NCI-H460 (cell line): ENCODE measurements at regions not wholly inside any gene's neighbourhood (a gene's known extent, or its start where the extent isn't known, plus 50 kb on each side); places are given as distances from the start of the nearest gene placed in this dataset.
"Not testable (repeated sequence)": the region's sequence is repeated elsewhere in the genome, so short reads cannot be mapped to it uniquely, and the experiment has no call there.

ENCODE experiments used
- DNase-seq: peaks from one replicate; pipeline ENCODE4 v3.0.0-alpha.2; 2016; ENCODE audit warnings: low read depth; ENCODE audit errors: extremely low read depth

GRCh38 chr3:171979081-171979480 is 60.3 kb upstream of the FNDC3B start:
- DNase-seq: no peak

GRCh38 chr3:171980578-171981270 is 58.7 kb upstream of the FNDC3B start:
- DNase-seq: no peak

DNA sequence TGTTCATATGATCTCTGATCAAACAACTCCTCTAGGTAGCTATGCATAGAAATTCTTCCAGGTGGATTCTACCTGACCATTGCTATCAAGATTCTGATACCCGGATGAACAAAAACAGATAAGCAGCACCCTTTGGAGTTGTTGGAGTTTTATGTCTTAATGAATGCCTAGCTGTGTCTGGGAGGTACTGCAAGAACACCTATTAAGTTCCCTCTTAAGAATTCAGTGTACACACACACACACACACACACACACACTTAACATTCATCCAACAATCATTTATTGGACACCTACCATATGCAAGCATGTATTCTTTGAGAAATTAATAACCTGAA is 58.1 kb upstream of the FNDC3B start:
- no peak for DNase-seq

GRCh38 chr3:171982828-171983227 is 56.5 kb upstream of the FNDC3B start:
- DNase-seq: no peak

DNA sequence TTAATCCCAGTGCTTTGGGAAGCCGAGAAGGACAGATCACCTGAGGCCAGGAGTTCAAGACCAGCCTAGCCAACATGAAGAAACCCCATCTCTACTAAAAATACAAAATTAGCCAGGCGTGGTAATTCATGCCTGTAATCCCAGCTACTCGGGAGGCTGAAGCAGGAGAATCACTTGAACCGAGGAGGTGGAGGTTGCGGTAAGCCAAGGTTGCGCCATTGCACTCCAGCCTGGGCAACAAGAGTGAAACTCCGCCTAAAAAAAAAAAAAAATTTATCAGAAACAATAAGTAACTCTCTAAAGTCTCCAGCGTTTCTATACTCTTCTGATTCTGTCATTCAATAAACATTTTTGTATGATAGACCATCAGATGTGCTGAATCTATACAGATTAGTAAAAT is 55.7 kb upstream of the FNDC3B start:
- not testable (repeated sequence) for DNase-seq

- DNase-seq: no peak
These were observed 54.5 kb upstream of the FNDC3B start for GRCh38 chr3:171984883-171985282.

DNA sequence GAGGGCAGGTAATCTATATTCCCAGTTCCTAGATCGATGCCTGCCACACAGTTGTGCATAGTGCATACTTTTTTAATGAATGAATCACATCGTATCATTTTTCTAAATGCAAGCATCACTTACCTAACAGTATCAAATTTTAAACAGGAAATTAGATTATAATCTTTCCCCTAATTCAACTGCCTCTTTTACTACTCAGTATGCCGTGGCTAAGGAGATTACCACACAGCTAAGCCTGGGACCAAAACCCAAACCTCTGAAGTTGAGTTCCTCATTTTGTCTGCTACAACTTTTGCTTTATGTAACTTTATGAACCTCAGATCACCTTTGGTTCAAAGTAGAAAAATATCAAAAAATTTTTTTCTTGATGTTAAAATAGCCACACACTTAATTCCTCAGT is 53.2 kb upstream of the FNDC3B start:
- no peak for DNase-seq

- DNase-seq: no peak
These were observed 52.4 kb upstream of the FNDC3B start for GRCh38 chr3:171986757-171987518.
